Spleen (tissue), 11 donors: ENCODE measurements at regions not wholly inside any gene's neighbourhood (a gene's known extent, or its start where the extent isn't known, plus 50 kb on each side); places are given as distances from the start of the nearest gene placed in this dataset.

Source experiments
- DNase-seq: peaks from one replicate; pipeline ENCODE4 v3.0.0-alpha.2; 2020
- H3K27ac ChIP-seq, 8 donors: fragments of 200-600 bp; sonication (generic) in 7 of 8; 1 replicate in 4 of 8; 2 replicates in 4 of 8; pipeline versions ENCODE4 v1.5.0 to v1.8.0; 2016 to 2021; ENCODE audit warnings: inconsistent platforms in 4 of 8, mild to moderate bottlenecking in 4 of 8, moderate library complexity in 1 of 8
- H3K27me3 ChIP-seq, 7 donors: fragments of 200-600 bp; sonication (generic) in 6 of 7; replicated peaks in 1 of 7; 1 replicate in 4 of 7; 2 replicates in 3 of 7; pipeline versions ENCODE4 v1.5.0 to v1.8.0; 2016 to 2021; ENCODE audit warnings: inconsistent platforms in 3 of 7, mild to moderate bottlenecking in 1 of 7
- H3K36me3 ChIP-seq, 6 donors: fragments of 200-600 bp; sonication (generic) in 5 of 6; 1 replicate in 4 of 6; 2 replicates in 2 of 6; pipeline versions ENCODE4 v1.5.0 to v1.8.0; 2016 to 2021; ENCODE audit warnings: inconsistent platforms in 2 of 6
- H3K4me1 ChIP-seq, 6 donors: fragments of 200-600 bp; sonication (generic) in 5 of 6; 1 replicate in 3 of 6; 2 replicates in 3 of 6; pipeline versions ENCODE4 v1.5.0 to v1.8.0; 2016 to 2021; ENCODE audit warnings: inconsistent platforms in 3 of 6
- H3K4me3 ChIP-seq, 8 donors: fragments of 200-600 bp; sonication (generic) in 7 of 8; 1 replicate in 4 of 8; 2 replicates in 4 of 8; pipeline versions ENCODE4 v1.5.0 to v1.8.0; 2016 to 2021; ENCODE audit warnings: inconsistent platforms in 4 of 8, mild to moderate bottlenecking in 4 of 8, moderate library complexity in 2 of 8
- H3K9me3 ChIP-seq, 8 donors: fragments of 200-600 bp; sonication (generic) in 7 of 8; 1 replicate in 4 of 8; 2 replicates in 4 of 8; pipeline versions ENCODE4 v1.5.0 to v1.8.0; 2016 to 2021; ENCODE audit warnings: inconsistent platforms in 4 of 8
- CTCF ChIP-seq, 11 experiments: fragments of 200-600 bp in 7 of 11; fragments of 450-650 bp in 4 of 11; sonication (generic) in 4 of 11; IDR thresholded peaks in 8 of 11; conservative IDR thresholded peaks in 3 of 11; 1 replicate in 7 of 11; 2 replicates in 4 of 11; pipeline versions ENCODE4 v1.4.0 to v1.8.0; 2016 to 2021; ENCODE audit warnings: antibody characterized with exemption in 11 of 11, inconsistent platforms in 4 of 11, mild to moderate bottlenecking in 1 of 11
- POLR2A ChIP-seq, 3 donors: fragments of 450-650 bp; IDR thresholded peaks; one replicate each; pipeline ENCODE4 v1.5.1; 2017; ENCODE audit warnings: antibody characterized with exemption in 3 of 3, mild to moderate bottlenecking in 1 of 3
- POLR2AphosphoS5 ChIP-seq, 3 donors: sonication (generic); formaldehyde crosslinking; IDR thresholded peaks; one replicate each; pipeline ENCODE4 v1.5.1; 2017; ENCODE audit warnings: antibody characterized with exemption in 3 of 3
- WGBS, 5 donors: extraction: QIAGEN DNeasy Blood & Tissue Kit in 3 of 5; methylation state at CpG; one replicate each; pipeline versions ENCODE4 v1.1.5 to v1.1.7; 2013 to 2018; 5-methylcytosine and 5-hydroxymethylcytosine counted together
- intact Hi-C: fragments of 100-400 bp; cut with DNase I; formaldehyde crosslinking; loops from one replicate; pipeline ENCODE4 v1.15.0; 2023; ENCODE audit warnings: low total_unique reads
- donor health status: healthy with polysubstance abuse.
- donor health status: DM: no; HTN: no; CAD: no; lungs with moderate emphysema.
- donor health status: DM: no; HTN: no; CAD: no.
- donor health status: Bipolar disorder and iron deficiency.
- donor health status: healthy.
- donor health status: DM: no; HTN: no; CAD: no.
- donor health status: DM: yes; HTN: yes; CAD: no.

DNA sequence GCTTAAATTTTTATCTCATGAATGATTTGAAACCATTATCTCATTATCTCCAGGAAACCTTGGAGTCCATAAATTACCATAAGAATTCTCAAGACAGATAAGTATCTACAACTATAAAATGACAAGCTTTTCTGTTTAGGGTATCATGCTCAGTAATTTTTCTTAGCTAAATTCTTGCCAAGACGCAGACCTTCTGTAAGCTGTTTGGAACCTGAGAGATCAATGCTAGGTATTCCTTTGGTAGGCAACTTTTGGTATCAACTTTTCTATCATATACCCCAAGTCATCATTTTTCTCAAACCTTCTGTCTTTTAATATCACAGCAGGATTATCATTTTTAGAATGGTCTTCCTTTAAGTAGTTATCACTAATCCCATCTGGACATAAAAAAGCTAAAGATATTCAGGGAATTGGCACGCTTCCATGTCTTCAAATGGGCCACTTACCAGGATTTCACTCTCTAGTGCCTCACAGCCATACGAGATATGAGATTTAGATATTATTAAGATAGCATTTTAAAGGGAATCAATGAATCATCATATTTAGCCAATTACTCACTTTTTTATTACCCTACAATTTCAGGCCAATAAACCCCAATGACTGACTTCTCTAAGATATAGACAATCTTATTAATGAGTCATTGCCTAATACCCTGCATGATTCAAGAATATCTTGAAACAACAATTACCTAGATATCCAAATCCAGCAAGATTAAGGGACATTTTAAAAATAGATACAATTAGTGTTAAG is 544.1 kb downstream of the HTR7 start:
- no peaks in the 10 kb centered on the region for H3K36me3 ChIP-seq
- H3K9me3 ChIP-seq: peaks cover 0 to 17% (median 6%) of the 10 kb centered on the region in 8 donors
- 72 to 82% (median 78%) methylated on average over 3 of the region's 3 CpGs for WGBS, 5 donors
- no peak for TF ChIP-seq CTCF (IDR thresholded peaks at IDR 0.05 in 8 of 11, conservative IDR thresholded peaks at IDR 0.05 in 3 of 11)
- no peak for TF ChIP-seq POLR2AphosphoS5 (IDR thresholded peaks at IDR 0.05)
- TF ChIP-seq POLR2A (IDR thresholded peaks at IDR 0.05): no peak
- intact Hi-C loops: no loop called here
- no peak overlapping the region for H3K27ac ChIP-seq
- DNase-seq: no peak
- H3K27me3 ChIP-seq: no peaks in the 10 kb centered on the region
- H3K4me1 ChIP-seq: no peaks in the 10 kb centered on the region
- H3K4me3 ChIP-seq: no peak overlapping the region

DNA sequence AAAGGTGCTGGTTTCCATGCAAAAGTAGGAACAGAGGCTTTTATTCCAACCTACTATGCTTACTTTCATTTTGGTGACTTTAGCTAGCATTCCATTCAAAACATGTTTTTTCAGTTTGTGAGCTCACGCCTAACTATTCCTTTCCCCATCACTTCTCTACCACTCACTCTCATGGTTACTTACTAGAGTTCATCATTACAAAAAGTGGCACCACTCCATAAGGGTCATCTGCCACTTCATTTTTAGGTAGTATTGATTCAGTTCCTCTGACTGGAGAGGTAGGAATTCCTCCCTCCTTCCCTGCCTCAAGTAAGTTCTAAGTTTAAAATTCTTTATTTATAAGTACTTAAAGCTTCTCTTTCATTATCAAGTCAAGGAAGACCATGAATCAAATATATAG is 543.1 kb downstream of the HTR7 start:
- TF ChIP-seq CTCF (IDR thresholded peaks at IDR 0.05 in 8 of 11, conservative IDR thresholded peaks at IDR 0.05 in 3 of 11): no peak
- no peak for TF ChIP-seq POLR2A (IDR thresholded peaks at IDR 0.05)
- no peak for TF ChIP-seq POLR2AphosphoS5 (IDR thresholded peaks at IDR 0.05)
- 85 to 100% (median 91%) methylated on average over 1 of the region's 1 CpG for WGBS, 5 donors

GRCh38 chr10:90317172-90317571 is 540.7 kb downstream of the HTR7 start:
- no peak for TF ChIP-seq POLR2AphosphoS5 (IDR thresholded peaks at IDR 0.05)
- no peak for TF ChIP-seq CTCF (IDR thresholded peaks at IDR 0.05 in 8 of 11, conservative IDR thresholded peaks at IDR 0.05 in 3 of 11)
- no peak for TF ChIP-seq POLR2A (IDR thresholded peaks at IDR 0.05)
- no peaks in the 10 kb centered on the region for H3K36me3 ChIP-seq
- no peak overlapping the region for H3K27ac ChIP-seq
- H3K9me3 ChIP-seq: peaks cover 0 to 2% (median 0%) of the 10 kb centered on the region in 8 donors
- H3K4me1 ChIP-seq: no peaks in the 10 kb centered on the region
- intact Hi-C loops: no loop called here
- 79 to 89% (median 83%) methylated on average over 3 of the region's 3 CpGs for WGBS, 5 donors
- no peaks in the 10 kb centered on the region for H3K27me3 ChIP-seq
- H3K4me3 ChIP-seq: no peak overlapping the region
- no peak for DNase-seq

More for the DNA sequence above, 543.1 kb downstream of the HTR7 start:
- H3K4me1 ChIP-seq: no peaks in the 10 kb centered on the region
- peaks cover 0 to 8% (median 0%) of the 10 kb centered on the region in 8 donors for H3K9me3 ChIP-seq
- intact Hi-C loops: no loop called here
- no peak overlapping the region for H3K27ac ChIP-seq
- no peak overlapping the region for H3K4me3 ChIP-seq
- no peaks in the 10 kb centered on the region for H3K27me3 ChIP-seq
- no peak for DNase-seq
- no peaks in the 10 kb centered on the region for H3K36me3 ChIP-seq

GRCh38 chr10:90318659-90319058 is 539.2 kb downstream of the HTR7 start:
- Histone ChIP-seq H3K27me3 (no peaks in the 10 kb centered on the region), H3K4me3 (no peak overlapping the region), H3K9me3 (no peaks in the 10 kb centered on the region), H3K36me3 (no peaks in the 10 kb centered on the region), H3K4me1 (no peaks in the 10 kb centered on the region), H3K27ac (no peak overlapping the region)
- DNase-seq: no peak
- 53 to 59% (median 56%) methylated on average over 2 of the region's 2 CpGs for WGBS, 5 donors
- intact Hi-C loops: no loop called here
- TF ChIP-seq CTCF (IDR thresholded peaks at IDR 0.05 in 8 of 11, conservative IDR thresholded peaks at IDR 0.05 in 3 of 11) (no peak), POLR2A (IDR thresholded peaks at IDR 0.05) (no peak), POLR2AphosphoS5 (IDR thresholded peaks at IDR 0.05) (no peak)
